ENCODE measurements at regions not wholly inside any gene's neighbourhood (a gene's known extent, or its start where the extent isn't known, plus 50 kb on each side); places are given as distances from the start of the nearest gene placed in this dataset.

GRCh38 chr12:16726879-16727278 lies 120.9 kb upstream of the LMO3 start:
- TF ChIP-seq CTCF (IDR thresholded peaks at IDR 0.05 in 4 of 5, conservative IDR thresholded peaks at IDR 0.05 in 1 of 5): no peak
- no peak for TF ChIP-seq POLR2A (IDR thresholded peaks at IDR 0.05)
